D341Med (cell line): ENCODE measurements at regions not wholly inside any gene's neighbourhood (a gene's known extent, or its start where the extent isn't known, plus 50 kb on each side); places are given as distances from the start of the nearest gene placed in this dataset.

Experiments used
- DNase-seq: peaks from one replicate; pipeline ENCODE4 v3.0.0; 2012; ENCODE audit warnings: low spot score

DNA sequence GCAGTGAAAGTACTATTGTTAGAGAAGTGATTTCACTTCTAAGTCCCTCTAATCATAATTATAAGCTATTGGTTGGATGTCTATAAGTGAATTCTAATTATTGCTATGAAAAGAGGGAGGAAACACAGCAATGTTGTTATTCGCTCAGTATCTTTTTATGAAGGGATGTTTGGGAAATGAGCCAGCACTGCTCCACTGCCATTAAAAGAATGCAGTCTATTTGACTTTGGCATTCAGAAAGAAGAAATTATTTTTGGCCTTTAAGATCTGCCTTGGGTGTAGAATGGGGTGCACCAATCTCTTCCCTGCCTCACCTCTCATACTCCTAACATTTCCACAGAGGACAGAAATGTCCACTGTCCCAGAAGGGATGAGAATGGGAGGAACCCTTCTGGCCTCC lies 332.0 kb downstream of the SPATA31D1 start:
- no peak for DNase-seq

DNA sequence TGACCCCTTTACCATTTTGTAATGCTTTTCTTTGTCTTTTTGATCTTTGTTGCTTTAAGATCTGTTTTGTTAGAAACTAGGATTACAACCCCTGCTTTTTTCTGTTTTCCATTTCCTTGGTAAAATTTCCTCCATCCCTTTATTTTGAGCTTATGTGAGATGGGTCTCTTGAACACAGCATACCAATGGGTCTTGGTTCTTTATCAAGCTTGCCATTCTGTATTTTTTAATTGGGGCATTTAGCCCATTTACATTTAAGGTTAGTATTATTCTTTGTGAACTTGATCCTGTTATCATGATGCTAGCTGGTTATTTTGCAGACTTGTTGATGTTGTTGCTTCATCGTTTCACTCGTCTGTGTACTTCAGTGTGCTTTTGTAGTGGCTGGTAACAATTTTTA lies 337.3 kb downstream of the SPATA31D1 start:
- no peak for DNase-seq

DNA sequence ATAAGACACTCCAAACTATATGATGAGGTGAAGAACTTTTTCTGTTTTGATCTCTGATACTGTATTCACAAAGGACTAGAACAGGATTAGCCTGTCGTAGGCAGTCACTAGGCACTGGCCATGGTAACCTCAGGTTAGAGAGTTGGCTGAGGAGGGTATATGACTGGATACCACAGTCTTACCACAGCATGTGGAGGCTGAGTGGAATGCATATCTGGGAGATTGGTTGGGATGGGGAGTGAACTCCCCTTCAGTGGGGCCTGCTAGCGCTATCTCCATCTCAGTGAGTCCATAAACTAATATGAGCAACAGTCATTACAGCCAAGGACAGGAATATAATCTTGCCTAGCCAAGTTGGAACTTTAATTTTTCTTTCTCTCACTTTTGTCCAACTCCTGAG lies 339.1 kb downstream of the SPATA31D1 start:
- DNase-seq, result no peak

DNA sequence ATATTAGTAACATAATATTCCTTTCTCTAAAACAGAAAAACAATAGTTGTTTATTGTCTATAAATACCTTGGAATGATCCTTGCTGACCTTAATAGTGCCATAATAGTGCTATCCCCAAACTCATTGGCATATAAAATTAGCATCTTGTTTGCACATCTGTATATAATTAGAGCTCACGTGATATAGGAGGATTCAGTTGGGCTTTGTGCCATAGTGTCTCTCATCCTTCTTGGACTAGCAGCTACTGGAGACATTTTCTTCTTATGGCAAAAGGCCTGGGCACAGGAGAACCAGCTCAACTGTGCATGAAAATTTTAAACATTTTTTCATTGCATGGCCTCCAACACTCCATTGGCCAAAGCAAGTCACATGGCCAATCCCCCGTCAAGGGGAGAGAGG lies 342.5 kb downstream of the SPATA31D1 start:
- no peak for DNase-seq

DNA sequence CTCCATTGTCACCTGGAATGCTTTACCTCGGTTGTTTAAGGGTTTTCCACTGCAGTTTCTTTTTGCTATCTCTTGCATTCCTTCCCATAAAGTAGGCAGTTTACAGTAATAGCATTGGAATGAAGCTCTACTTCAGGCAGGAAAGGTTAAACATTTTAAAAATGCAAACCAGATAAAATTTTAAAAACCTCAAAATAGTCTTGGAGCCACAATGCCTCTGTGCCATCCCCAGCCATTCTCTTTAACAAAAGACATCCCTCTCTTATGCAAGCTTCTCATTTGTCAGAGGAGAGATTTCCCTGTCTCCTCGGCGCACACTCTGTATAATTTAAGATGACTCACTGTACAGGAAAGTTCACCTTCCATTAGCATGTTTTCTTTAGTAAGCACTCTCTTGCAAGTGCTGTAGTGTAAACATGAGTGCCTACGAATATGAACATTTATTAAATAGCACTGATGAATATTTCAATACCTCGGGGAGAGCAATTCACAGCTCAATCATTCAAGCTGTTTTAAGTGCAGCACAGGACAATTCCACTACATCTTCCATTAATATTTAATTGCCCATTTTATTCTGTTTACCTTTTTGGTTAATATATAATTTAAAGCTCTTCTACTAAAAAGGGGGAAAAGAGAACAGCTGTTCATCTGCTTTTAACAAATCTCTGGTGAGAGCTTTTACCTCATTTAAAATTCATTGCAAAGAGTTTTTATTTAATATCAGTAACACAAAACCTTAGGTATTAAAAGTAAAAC lies 343.6 kb downstream of the SPATA31D1 start:
- no peak for DNase-seq

DNA sequence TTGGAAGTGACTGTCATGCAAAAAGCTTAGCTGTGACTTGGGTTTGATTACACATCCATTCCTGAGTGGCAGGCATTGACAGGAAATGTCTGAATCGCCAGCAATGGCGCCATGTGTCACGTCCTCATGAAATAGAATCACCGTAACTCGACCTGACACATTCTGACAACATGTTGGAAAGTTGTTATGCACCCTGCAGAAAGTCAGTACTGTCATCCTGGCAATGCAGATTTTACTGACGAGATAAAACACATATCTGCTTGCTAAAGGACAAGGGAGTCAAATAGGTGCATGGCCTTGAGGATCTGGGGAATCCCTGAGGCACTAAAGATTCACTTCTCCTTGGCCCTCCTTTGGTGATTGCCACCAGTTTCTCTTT lies 344.2 kb downstream of the SPATA31D1 start:
- DNase-seq, result no peak

DNA sequence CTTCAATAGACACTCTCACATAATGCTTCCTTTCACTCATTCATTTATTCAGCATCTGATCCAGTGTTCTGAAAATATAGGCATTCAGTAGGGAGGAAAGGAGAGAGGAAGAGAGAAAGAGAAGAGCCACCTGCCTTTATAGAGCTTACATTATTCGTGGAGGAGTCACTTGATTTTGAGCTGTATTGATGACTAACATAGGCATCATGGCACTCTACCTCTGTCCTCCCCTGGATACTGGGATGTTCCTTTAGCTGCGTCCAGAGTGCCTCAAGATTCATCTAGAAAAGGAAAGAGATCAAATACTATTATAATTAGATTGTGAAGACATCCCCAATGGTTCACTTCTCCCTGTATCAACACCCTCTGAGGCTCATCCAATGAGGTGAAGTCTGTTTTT lies 345.1 kb downstream of the SPATA31D1 start:
- DNase-seq, result no peak

DNA sequence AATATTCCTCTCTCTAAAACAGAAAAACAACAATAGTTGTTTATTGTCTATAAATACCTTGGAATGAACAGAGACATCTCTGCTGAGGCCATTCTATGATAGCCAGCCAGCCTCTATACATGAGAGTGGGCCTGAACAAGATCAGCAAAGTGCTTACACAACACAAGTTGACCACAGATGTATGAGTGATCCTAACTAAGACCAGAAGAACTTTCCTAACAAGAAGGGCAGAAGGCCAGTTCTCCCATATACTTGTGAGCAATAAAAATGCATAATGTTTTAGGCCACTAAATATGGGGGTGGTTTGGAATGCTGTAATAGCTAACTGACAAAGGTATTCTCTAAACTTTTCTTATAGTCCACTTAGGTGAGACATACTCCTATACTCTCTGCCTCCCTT lies 345.7 kb downstream of the SPATA31D1 start:
- DNase-seq, result no peak

DNA sequence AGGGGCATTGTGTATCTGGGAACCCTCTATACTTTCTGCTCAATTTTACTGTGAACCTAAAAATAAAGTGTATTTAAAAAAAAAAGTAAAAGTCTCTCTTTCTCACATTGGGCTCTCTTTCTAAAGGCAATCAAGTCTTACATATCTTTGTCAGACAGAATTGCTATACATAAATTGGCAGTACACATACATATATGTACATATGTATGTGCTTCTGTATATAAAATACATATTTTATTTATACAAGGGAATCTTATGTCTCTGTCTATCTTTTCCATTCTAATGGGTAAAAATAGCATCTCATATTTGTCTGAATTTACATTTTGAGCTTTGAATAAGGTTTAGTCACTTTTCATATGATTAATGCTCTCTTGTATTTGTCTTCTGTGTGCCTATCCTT lies 348.8 kb downstream of the SPATA31D1 start:
- DNase-seq, result no peak

DNA sequence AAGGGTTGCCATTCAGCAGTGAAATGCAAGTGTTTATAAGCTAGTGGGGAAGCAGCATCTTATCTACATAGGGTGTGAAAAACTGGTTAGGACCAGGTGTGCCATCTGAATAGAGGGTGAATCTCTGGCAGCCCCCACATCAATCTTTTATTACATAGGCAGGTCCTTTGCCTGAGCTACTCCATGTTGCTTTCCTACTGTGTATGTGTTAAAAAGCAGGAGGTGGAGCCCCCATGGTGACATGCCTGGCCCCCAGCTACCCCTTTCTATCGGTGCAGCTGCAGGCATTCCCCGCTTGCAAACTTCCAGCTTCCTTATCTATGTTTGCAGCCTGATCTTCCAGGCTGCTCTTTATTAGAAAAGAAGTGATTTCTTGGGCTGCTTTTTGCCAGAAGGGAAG lies 353.5 kb downstream of the SPATA31D1 start:
- no peak for DNase-seq

DNA sequence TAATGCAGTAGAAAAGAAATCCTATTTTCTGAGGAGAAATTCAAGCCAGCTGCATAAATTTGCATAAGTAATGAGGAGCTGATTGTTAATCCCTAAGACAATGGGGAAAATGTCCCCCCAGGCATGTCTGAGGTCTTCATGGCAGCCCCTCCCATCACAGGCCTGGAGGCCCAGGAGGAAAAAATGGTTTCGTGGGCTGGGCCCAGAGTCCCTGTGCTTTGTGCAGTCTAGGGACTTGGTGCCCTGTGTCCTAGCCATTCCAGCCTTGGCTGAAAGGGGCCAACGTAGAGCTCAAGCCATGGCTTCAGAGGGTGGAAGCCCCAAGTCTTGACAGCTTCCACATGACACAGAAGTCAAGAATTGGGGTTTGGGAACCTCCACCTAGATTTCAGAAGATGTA lies 357.5 kb downstream of the SPATA31D1 start:
- DNase-seq, result no peak

DNA sequence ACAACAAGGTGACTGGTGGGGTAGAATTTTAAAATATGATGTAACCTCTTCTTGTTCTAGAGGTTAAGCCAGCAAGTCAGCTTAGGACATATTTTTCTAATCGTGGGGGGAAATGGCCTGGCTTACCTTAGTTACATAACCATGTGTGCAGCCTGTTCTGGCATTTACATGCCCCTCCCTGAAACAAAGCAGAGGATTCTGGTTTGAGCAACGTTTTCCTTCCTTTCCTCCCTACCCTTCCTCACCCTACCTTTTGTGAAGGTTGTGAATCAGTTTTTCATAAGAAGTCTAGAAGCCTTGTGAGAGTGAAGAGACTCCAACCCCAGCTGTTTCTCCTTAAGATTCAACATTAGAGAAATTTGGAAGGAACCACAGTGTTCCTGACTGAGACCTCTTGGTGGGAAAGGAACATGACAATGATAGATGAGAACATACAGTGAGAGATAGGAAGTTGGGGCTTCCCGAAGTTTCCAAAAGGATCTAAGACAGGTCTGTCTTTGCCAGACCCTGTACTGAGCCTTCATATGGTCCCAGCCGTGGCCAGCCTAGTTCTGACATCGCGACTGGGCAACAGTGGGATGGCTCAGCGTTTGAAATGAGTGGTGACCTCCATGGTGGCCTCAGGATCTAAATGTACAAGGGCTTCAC lies 365.2 kb downstream of the SPATA31D1 start:
- DNase-seq, result no peak

DNA sequence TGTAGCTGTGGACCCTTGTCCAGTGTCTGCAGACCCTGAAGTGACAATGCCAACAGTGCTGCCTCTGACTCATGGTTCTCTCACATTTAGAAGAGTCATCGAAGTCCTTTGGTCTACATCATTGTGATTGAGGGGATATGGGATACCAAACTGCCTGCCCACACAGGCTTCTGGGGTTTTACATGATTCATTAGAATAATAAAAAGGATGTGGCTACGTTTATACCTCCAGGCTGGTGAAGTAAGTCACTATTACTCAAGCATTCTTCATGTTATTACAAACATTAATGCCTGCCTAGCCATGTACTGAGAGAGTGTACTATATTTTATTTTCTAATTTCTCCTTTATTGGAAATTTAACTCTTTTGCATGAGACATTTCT lies 365.7 kb downstream of the SPATA31D1 start:
- no peak for DNase-seq

DNA sequence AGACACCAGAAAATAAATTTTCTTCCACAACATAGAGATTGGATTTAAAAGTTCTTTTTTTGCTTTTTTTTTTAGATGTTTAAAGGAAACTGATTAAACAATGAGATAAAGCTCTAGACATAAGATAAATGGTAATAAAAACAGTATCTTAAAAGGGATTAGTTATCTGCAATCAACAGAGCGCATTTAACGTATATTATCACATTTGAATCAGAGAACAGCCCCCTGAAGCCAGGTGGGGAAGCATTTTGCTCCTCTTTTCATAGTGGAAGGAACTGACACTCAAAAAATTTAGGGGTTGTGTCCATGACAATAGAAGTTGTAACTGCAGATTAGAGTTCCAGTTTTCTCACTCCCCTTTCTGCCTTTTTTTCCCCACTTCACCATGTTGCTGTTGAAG lies 367.6 kb downstream of the SPATA31D1 start:
- DNase-seq, result no peak

DNA sequence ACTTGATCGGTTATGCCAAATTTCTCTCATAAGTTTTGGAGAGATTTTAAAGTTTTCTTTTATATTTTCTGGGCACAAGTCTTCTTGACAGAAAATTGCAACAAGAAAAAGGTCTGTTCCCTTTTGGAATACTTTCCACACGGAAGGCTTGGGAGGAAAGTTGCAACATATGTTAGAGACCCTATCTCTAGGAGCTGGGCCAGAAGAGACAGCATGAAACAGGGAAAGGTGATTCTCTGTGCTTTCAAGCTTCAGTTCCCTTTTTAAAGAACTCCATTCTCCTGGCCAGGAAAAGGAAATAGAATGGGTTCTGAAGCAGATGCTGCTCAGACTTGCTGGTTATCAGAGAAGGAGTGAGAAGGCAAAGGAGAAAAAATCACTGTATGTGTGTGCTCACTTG lies 368.3 kb downstream of the SPATA31D1 start:
- no peak for DNase-seq

DNA sequence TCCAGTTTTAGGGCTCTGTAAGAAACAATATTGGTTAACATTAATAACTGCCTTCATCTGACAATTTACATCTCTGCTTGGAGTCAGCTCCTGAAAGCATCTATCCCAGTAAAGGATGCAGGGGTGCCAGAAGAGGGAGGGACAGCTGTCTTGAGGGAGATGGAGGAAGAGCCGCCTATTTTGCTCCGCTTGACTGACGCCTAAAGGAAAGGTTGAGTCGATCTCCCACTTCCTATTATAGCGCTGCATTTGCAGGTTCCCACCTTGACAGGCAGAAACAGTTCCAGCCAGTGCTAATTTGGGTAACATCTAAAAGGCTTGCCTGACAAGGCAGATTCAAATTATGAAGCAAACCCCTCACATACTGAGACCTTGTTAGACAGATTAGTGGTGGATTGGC lies 374.6 kb downstream of the SPATA31D1 start:
- DNase-seq, result no peak

DNA sequence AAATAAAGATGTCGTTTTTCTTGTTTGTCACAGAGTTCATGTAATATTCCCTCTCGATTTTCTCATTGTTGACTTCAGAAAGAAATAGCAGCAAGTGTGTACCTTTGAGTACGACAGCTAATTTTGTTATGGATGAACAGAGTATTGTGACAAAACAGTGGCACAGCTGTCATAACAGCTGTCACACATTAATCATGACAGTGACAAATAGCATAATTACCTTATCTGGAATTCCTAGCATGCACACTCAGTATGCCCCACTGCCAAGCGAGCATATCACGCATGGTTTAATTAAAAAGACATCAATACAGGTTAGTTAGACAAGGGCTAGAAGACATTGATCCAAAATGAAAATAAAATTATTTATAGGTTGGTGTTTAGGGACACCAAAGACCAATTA lies 375.1 kb downstream of the SPATA31D1 start:
- no peak for DNase-seq

DNA sequence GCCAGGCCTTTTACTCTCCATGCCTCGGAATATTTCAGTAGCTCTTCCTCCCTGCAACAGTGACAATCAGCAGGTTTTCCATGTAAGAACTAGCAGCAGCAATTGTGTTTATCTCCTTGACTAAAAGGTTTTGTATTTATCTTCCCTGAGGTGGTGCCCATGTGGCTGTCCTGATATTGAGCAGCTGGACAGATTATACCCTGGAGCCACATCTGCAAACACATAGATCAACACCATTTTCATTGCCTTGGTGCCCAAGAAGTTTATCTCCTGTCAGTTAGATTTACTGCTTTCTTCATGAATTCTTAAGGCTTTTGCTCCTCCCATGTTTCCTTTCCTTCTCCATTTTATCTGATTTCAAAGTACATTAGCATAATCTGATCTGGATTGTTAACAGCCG lies 378.4 kb downstream of the SPATA31D1 start:
- no peak for DNase-seq

DNA sequence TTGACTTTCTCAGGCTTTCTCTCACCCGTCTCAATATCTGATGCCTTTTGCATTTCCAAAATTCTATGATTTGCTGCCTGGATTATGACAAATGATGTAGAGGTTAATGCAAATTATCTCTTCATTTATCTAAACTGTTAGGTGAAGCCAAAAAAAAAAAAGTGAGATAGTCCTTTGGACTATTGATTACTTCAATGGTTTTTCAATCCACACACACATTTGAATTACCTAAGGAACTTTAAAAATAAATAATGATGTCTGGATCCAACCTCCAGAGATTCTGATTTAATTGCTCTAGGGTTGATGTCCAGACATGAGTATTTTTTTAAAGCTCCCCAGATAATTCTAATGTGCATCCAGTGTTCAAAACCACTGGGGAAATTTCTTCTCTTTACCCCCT lies 379.4 kb downstream of the SPATA31D1 start:
- no peak for DNase-seq

DNA sequence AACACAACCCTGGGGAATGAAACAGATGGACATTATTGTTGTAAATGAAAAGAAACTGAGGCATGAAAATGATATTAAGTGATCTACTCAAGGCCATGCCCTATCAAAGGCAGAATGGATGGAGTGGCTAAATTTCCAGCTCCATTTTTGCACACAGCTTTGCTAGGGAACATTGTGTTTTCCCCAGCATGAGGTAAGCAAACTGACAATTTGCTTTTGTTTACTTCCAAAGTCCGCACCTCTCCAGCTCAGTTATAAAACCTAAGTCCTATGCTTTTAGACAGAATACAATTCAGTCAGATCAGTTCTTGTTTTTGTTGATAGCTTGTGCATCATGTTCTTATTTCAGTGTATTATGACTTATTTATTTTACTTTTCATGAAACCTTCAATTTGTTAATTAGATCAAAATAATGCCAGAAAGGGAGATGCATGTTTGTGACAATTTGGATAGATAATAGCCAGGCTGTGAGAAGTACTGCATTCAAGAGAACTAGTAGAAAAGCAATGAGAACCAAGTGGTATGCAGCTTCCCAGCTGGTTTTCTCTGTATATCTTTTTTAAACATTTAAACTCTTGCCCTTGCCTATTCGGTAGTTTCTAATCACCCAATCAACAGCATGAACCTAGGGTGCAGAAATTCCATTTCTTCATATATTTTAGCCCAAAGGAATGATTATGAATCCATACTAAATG lies 380.8 kb downstream of the SPATA31D1 start:
- DNase-seq, result no peak

DNA sequence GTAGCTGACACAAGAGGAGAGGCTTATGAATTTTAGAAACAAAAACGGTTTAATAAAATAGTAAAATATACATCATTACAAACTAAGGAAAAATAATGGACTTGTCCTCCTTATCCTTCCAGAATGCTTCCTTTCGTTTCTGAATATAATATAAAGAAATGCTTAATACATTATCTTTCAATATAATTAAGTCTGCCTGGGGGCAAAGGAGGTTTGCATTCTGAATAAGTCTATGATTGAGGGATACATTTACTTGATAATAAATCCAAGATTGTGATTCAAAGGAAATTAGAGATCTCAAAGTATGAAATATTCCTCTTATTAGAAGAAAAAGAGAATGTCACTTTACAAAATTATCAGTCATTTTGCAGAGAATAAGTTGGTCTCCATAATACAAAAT lies 386.5 kb downstream of the SPATA31D1 start:
- no peak for DNase-seq

DNA sequence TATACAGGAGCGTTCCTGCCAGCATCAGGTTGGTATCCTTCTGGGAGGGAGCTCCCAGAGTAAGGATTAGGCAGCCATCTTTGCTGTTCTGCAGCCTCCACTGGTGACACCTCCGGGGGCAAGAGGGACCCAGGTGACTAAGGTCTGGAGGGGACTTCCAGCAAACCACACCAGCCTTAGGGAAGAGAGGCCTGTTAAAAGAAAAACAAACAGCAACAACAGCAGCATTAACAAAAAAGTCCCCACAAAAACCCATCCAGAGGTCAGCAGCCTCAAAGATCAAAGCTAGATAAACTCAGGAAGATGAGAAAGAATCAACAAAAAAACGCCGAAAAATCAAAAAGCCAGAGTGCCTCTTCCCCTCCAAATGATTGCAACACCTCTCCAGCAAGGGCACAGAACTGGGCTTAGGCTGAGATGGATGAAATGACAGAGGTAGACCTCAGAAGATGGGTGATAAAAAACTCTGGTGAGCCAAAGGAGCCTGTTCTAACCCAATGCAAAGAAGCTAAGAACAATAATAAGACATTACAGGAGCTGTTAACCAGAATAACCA lies 388.2 kb downstream of the SPATA31D1 start:
- no peak for DNase-seq

DNA sequence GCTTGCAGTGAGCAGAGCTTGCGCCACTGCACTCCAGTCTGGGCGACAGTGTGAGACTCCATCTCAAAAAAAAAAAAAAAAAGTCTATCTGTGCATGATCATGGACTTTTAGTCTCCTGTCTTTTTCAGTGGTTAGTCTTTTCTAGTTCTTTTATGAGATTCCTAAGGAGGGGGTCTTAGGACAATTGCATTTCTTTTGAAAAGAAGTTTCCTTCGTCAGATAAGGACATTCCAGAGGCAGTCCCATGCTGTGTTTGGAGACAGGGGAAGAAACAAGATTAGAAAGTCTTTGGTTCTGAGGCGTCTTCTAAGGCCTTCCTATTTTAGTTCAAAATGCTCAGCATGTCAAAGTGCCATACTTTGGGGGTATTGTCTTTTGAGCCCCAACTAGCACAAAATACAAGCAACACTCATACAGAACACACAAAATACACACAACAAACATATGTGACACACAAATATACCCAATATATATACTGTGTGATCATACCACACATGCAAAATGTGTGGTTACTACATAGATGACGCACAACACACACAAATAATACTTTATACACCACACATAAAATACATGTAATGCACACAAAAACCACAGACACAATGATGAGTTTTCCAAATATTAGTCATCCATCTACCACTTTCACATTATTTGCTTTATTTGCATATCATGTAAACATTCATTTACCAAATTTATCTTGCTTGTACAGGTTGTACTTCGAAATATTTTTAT lies 394.5 kb downstream of the SPATA31D1 start:
- no peak for DNase-seq
